BJ (cell line): ENCODE measurements at regions not wholly inside any gene's neighbourhood (a gene's known extent, or its start where the extent isn't known, plus 50 kb on each side); places are given as distances from the start of the nearest gene placed in this dataset.

ENCODE experiments used
- CTCF ChIA-PET: fragments of 350-600 bp; formaldehyde crosslinking; extraction: SDS; loops from one replicate; lab custom pipeline; 2021; ENCODE audit warnings: antibody characterized with exemption, inconsistent platforms; lab: Yijun Ruan, JAX
- POLR2A ChIA-PET: fragments of 300-600 bp; sonication (Branson Sonifier 250); formaldehyde crosslinking; extraction: SDS; loops from one replicate; lab custom pipeline; 2021; ENCODE audit warnings: antibody characterized with exemption; lab: Charles Lee
- DNase-seq: peaks from one replicate; pipeline ENCODE4 v3.0.0-alpha.2; 2011; ENCODE audit warnings: low read depth
- H3K27me3 ChIP-seq: 2 replicates; pipeline ENCODE4 v1.6.0; 2011; ENCODE audit warnings: low read length; ENCODE audit not compliant: control insufficient read depth, insufficient read depth
- H3K36me3 ChIP-seq: 2 replicates; pipeline ENCODE4 v1.5.1; 2011; ENCODE audit warnings: low read length; ENCODE audit not compliant: control insufficient read depth, insufficient read depth
- H3K4me3 ChIP-seq: 2 replicates; pipeline ENCODE4 v1.5.1; 2011; ENCODE audit warnings: low read depth, mild to moderate bottlenecking, control low read depth, low read length
- CTCF ChIP-seq: IDR thresholded peaks from 2 replicates; pipeline ENCODE4 v1.5.1; 2011; ENCODE audit warnings: low read depth, mild to moderate bottlenecking, control low read depth, inconsistent platforms, low read length, moderate library complexity; ENCODE audit not compliant: insufficient read depth

- H3K4me3 ChIP-seq: no peak overlapping the region
- no peaks in the 10 kb centered on the region for H3K36me3 ChIP-seq
- H3K27me3 ChIP-seq: no peaks in the 10 kb centered on the region
- CTCF ChIA-PET: interaction anchor here (1.1 to 2.3 kb wide), 3 partner anchors 9 to 14 kb away, joined by 3 to 7 read pairs (median 7); no protein-coding TSS in a partner anchor
- DNase-seq: no peak
- no peak for TF ChIP-seq CTCF
- POLR2A ChIA-PET: no interaction called here
Observed at GRCh38 chr21:26747216-26747615, 98.0 kb downstream of the ADAMTS1 start.

DNA sequence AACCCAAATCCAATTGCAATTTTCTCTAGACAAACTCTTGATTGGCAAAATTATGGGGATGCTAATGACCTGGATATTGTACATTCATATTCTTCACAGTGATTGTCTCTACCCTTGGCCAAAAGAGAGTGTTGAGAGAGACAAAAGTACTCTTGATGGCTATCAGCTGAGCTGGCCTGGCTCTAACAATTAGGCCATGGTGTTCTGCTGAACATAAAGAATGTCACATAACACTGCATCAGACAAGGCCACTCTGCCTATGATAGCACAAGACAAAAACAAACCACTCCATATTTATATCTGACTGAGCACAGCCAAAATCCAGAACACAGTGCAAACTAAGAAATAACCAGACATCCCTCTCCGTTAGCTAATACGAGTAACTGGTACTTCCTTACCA lies 101.7 kb downstream of the ADAMTS1 start:
- no peak for DNase-seq
- H3K4me3 ChIP-seq: no peak overlapping the region
- H3K36me3 ChIP-seq: no peaks in the 10 kb centered on the region
- no peaks in the 10 kb centered on the region for H3K27me3 ChIP-seq
- no peak for TF ChIP-seq CTCF
- CTCF ChIA-PET: interaction anchor here (0.9 to 2.2 kb wide), 3 partner anchors 11 to 14 kb away, joined by 3 to 10 read pairs (median 3); no protein-coding TSS in a partner anchor
- POLR2A ChIA-PET: no interaction called here

- no peak for DNase-seq
- CTCF ChIA-PET: interaction anchor here (2.0 kb wide), 1 partner anchor 10 kb away, joined by 5 read pairs; no protein-coding TSS in a partner anchor
- POLR2A ChIA-PET: no interaction called here
Observed at GRCh38 chr21:26739189-26739588, 106.0 kb downstream of the ADAMTS1 start.

DNA sequence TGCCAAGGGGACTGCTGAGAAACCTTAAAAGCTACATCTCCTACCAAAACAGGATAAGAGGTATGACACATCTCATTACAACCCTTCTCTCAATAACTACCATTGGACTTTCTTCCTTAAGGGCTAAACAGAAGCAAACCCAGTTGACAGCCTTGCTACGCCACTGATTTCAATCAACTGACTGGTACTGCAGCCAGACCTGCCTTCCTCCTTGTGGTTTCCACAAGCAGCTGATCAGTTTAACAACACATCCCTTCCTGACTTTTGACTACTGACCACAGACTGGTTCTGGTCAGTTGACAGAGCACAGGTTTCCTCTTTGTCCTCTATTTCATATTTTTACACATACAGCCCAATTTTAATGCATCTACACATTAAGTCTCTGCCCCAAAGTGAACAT lies 108.8 kb downstream of the ADAMTS1 start:
- CTCF ChIA-PET: interaction anchor here (1.1 kb wide), 1 partner anchor 10 kb away, joined by 3 read pairs; no protein-coding TSS in a partner anchor
- H3K4me3 ChIP-seq: no peak overlapping the region
- TF ChIP-seq CTCF: no peak
- POLR2A ChIA-PET: no interaction called here
- no peaks in the 10 kb centered on the region for H3K36me3 ChIP-seq
- no peaks in the 10 kb centered on the region for H3K27me3 ChIP-seq
- no peak for DNase-seq

More at GRCh38 chr21:26739189-26739588, 106.0 kb downstream of the ADAMTS1 start:
- H3K4me3 ChIP-seq: no peak overlapping the region
- H3K36me3 ChIP-seq: no peaks in the 10 kb centered on the region
- TF ChIP-seq CTCF: no peak
- no peaks in the 10 kb centered on the region for H3K27me3 ChIP-seq

DNA sequence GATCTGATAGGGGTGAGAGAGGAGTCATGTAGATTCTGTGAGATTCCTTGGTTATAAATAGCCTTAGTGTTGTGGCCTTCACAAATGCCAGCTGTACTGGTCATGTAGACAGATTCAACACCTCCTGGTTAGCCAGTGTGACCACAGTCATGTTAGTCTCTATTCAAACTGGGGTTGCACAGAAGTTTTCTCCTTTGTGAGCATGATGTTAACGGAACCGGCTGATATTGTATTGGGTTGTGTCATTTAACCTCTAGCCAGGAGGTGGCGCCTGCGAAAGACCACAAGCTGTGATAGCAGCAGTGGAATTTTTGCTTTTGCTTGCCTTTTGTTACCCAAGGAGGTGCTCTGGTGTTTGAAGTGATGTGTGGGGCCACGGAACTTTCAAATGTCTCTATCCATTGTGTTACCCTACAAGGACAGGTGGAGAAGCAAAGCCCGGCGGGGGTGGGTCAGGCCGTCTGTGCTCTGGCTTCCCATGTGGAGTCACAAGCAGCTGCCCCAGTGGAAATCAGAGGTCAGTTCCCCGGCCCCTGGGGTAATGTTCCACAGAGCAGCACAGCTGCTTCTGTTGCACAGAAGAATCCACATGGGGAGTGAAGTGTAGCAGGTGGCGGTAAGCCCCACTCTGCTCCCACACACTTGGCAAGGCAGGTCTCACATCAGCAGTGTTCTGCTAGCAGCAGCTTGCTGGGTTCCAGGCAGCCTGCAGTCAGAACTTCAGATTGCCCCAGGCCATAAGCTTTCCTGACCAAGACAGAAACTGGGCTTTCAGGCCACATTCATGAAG lies 112.6 kb downstream of the ADAMTS1 start:
- H3K4me3 ChIP-seq: no peak overlapping the region
- ChIA-PET POLR2A (no interaction called here), CTCF (interaction anchor here (0.6 to 2.3 kb wide), 18 partner anchors 10 to 1335 kb away, joined by 3 to 16 read pairs (median 4); no protein-coding TSS in a partner anchor)
- TF ChIP-seq CTCF: peak; percentile 76
- no peak for DNase-seq
- H3K36me3 ChIP-seq: no peaks in the 10 kb centered on the region
- no peaks in the 10 kb centered on the region for H3K27me3 ChIP-seq
